GF-D8 (cell line): ENCODE measurements at regions not wholly inside any gene's neighbourhood (a gene's known extent, or its start where the extent isn't known, plus 50 kb on each side); places are given as distances from the start of the nearest gene placed in this dataset.
A peak's percentile ranks its signal among the peaks of the same experiment; 100 is the strongest.

Experiments used
- DNase-seq: peaks from one replicate; lab custom pipeline; 2025; lab: John Stamatoyannopoulos, UW

GRCh38 chr4:174438711-174439110 lies 83.6 kb downstream of the HPGD start:
- DNase-seq, result no peak

GRCh38 chr4:174437749-174438148 lies 84.5 kb downstream of the HPGD start:
- DNase-seq, result peak; percentile 41

GRCh38 chr4:174437324-174437723 lies 85.0 kb downstream of the HPGD start:
- no peak for DNase-seq

GRCh38 chr4:174436377-174436776 lies 85.9 kb downstream of the HPGD start:
- DNase-seq, result no peak

- no peak for DNase-seq
Measured at GRCh38 chr4:174435974-174436373, 86.3 kb downstream of the HPGD start.

- DNase-seq, result no peak
Measured at GRCh38 chr4:174434455-174434854, 87.8 kb downstream of the HPGD start.

- no peak for DNase-seq
Measured at GRCh38 chr4:174430576-174430975, 91.7 kb downstream of the HPGD start.

- no peak for DNase-seq
Measured at GRCh38 chr4:174429701-174430410, 92.4 kb downstream of the HPGD start.

- peak; percentile 27 for DNase-seq
Measured at GRCh38 chr4:174427571-174428140, 94.6 kb downstream of the HPGD start.

- DNase-seq, result no peak
Measured at GRCh38 chr4:174425669-174426068, 96.6 kb downstream of the HPGD start.

- peak; percentile 75 for DNase-seq
Measured at GRCh38 chr4:174423257-174423944, 98.9 kb downstream of the HPGD start.

GRCh38 chr4:174422893-174423256 lies 99.4 kb downstream of the HPGD start:
- DNase-seq, result peak; percentile 76

- peak; percentile 99 for DNase-seq
Measured at GRCh38 chr4:174420316-174420715, 102.0 kb downstream of the HPGD start.

- DNase-seq, result no peak
Measured at GRCh38 chr4:174418640-174419212, 103.6 kb downstream of the HPGD start.

GRCh38 chr4:174408841-174409552 lies 113.3 kb downstream of the HPGD start:
- no peak for DNase-seq

GRCh38 chr4:174406383-174406782 lies 115.9 kb downstream of the HPGD start:
- DNase-seq, result no peak

- no peak for DNase-seq
Measured at GRCh38 chr4:174405923-174406322, 116.4 kb downstream of the HPGD start.

GRCh38 chr4:174404677-174405076 lies 117.6 kb downstream of the HPGD start:
- no peak for DNase-seq

GRCh38 chr4:174403177-174403543 lies 119.1 kb downstream of the HPGD start:
- no peak for DNase-seq

GRCh38 chr4:174402470-174403176 lies 118.9 kb downstream of the CEP44 start:
- DNase-seq, result no peak

- no peak for DNase-seq
Measured at GRCh38 chr4:174401471-174402130, 117.9 kb downstream of the CEP44 start.
